ENCODE measurements at regions not wholly inside any gene's neighbourhood (a gene's known extent, or its start where the extent isn't known, plus 50 kb on each side); places are given as distances from the start of the nearest gene placed in this dataset.

DNA sequence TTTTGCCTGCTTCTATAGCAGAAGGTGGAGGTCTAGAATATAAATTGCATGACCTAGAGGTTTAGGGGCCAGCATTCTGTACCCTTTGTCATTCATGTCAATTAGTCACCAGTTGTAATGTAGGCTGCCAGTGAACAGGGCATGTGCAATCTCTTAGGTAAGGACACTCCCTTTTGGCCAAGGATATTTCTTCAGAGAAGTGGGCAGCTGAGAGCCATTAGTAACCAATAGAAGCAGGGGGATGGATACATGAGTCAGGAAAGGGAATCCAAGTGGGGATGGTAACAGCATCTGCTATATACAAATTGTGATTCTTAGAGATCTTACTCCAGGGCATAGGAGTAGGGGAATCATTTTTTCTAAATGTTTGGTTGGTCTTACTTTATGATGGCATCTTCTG is 494.2 kb upstream of the JAG1 start:
- TF ChIP-seq POLR2AphosphoS5 (IDR thresholded peaks at IDR 0.05; ENCODE audit: low read length), result no peak
- TF ChIP-seq, protein P1, sequence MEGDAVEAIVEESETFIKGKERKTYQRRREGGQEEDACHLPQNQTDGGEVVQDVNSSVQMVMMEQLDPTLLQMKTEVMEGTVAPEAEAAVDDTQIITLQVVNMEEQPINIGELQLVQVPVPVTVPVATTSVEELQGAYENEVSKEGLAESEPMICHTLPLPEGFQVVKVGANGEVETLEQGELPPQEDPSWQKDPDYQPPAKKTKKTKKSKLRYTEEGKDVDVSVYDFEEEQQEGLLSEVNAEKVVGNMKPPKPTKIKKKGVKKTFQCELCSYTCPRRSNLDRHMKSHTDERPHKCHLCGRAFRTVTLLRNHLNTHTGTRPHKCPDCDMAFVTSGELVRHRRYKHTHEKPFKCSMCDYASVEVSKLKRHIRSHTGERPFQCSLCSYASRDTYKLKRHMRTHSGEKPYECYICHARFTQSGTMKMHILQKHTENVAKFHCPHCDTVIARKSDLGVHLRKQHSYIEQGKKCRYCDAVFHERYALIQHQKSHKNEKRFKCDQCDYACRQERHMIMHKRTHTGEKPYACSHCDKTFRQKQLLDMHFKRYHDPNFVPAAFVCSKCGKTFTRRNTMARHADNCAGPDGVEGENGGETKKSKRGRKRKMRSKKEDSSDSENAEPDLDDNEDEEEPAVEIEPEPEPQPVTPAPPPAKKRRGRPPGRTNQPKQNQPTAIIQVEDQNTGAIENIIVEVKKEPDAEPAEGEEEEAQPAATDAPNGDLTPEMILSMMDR (IDR thresholded peaks at IDR 0.05 in 2 of 3, conservative IDR thresholded peaks at IDR 0.05 in 1 of 3; ENCODE audit: control insufficient read depth in 2 of 3, extremely low read depth in 1 of 3, insufficient read depth in 1 of 3, low read depth in 3 of 3, low read length in 3 of 3), result no peak

Data from GM12878 (cell line).